Loucy (cell line): ENCODE measurements at regions not wholly inside any gene's neighbourhood (a gene's known extent, or its start where the extent isn't known, plus 50 kb on each side); places are given as distances from the start of the nearest gene placed in this dataset.

Experiments
- EZH2phosphoT487 ChIP-seq: fragments of 200-600 bp; IDR thresholded peaks from 2 replicates; pipeline ENCODE4 v1.6.1; 2018; ENCODE audit warnings: antibody characterized with exemption, mild to moderate bottlenecking, moderate library complexity, borderline replicate concordance
- TF ChIP-seq, protein P1 (sequence below): fragments of 200-600 bp; sonication (generic); conservative IDR thresholded peaks from 2 replicates; pipeline ENCODE4 v1.5.1; 2014; ENCODE audit warnings: mild to moderate bottlenecking, antibody characterized with exemption, low read length

DNA sequence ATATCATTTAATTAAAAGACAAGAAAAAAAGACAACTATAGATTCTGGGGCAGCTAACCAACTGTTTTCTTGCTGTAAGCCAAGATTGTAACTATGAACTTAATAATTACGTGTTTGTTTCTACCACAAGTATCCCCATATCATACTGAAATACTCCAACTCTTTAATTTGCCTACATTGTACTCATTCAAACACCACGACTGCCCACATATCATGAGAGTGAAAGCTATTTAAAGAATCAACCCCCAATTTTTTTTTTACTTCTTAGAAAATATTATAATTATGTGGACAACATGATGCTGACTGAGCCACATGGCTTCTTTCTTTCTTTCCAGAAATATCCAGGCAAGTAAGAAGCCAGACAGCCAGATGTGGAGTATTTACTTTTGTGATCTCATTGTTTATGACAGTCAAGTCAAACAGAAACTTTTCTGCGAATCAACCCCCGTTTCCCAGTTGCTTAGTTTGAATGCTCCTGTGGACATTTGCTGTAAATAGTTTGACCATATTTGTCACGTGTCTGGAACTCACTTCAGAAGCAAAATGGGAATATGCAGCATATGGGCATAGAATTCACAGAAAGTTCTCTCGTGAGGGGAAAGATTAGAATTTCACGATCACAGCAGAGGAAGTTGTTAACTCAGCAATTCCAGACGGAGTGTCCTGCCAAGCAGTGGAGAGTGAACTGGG is 126.8 kb upstream of the PSMD7 start:
- TF ChIP-seq, protein P1, sequence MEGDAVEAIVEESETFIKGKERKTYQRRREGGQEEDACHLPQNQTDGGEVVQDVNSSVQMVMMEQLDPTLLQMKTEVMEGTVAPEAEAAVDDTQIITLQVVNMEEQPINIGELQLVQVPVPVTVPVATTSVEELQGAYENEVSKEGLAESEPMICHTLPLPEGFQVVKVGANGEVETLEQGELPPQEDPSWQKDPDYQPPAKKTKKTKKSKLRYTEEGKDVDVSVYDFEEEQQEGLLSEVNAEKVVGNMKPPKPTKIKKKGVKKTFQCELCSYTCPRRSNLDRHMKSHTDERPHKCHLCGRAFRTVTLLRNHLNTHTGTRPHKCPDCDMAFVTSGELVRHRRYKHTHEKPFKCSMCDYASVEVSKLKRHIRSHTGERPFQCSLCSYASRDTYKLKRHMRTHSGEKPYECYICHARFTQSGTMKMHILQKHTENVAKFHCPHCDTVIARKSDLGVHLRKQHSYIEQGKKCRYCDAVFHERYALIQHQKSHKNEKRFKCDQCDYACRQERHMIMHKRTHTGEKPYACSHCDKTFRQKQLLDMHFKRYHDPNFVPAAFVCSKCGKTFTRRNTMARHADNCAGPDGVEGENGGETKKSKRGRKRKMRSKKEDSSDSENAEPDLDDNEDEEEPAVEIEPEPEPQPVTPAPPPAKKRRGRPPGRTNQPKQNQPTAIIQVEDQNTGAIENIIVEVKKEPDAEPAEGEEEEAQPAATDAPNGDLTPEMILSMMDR, result no peak
- no peak for TF ChIP-seq EZH2phosphoT487
